ENCODE measurements at regions not wholly inside any gene's neighbourhood (a gene's known extent, or its start where the extent isn't known, plus 50 kb on each side); places are given as distances from the start of the nearest gene placed in this dataset.
"Not testable (repeated sequence)": the region's sequence is repeated elsewhere in the genome, so short reads cannot be mapped to it uniquely, and the experiment has no call there.

DNA sequence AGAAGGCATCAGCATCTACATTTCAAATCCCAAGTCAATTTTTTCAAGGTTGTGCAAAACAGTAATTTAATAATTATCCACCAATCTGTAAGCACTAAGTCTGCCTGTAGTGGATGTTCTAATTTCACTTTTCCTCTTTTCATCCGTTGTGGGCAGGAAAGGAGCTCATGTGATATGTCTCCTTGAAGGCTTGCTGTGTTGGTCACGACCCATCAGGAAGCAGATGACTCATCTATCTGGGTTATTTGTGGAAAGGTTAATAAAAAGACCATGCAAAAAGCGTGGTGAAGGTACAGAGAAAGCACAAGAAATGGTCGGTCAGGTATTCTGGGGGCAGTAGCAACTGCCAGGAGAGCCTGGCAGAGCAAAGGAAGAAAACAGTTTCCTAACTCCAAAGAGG is 476.7 kb upstream of the RAB6C start:
- 29 to 47% methylated on average over 4 of the region's 4 CpGs for WGBS, 2 donors
- intact Hi-C loops (cut with DNase I): no loop called here
- ATAC-seq: no peak
- Histone ChIP-seq H3K4me3 (no peak overlapping the region), H3K36me3 (replicated peaks in 1 of 2; ENCODE audit: insufficient read depth in 1 of 2, low read depth in 2 of 2) (no peaks in the 10 kb centered on the region), H3K27ac (no peak overlapping the region), H3K4me1 (no peaks in the 10 kb centered on the region), H3K9me3 (peaks cover 0 to 2% (median 0%) of the 10 kb centered on the region in 3 donors), H3K27me3 (no peaks in the 10 kb centered on the region)
- no peak for DNase-seq
- TF ChIP-seq, protein P1, sequence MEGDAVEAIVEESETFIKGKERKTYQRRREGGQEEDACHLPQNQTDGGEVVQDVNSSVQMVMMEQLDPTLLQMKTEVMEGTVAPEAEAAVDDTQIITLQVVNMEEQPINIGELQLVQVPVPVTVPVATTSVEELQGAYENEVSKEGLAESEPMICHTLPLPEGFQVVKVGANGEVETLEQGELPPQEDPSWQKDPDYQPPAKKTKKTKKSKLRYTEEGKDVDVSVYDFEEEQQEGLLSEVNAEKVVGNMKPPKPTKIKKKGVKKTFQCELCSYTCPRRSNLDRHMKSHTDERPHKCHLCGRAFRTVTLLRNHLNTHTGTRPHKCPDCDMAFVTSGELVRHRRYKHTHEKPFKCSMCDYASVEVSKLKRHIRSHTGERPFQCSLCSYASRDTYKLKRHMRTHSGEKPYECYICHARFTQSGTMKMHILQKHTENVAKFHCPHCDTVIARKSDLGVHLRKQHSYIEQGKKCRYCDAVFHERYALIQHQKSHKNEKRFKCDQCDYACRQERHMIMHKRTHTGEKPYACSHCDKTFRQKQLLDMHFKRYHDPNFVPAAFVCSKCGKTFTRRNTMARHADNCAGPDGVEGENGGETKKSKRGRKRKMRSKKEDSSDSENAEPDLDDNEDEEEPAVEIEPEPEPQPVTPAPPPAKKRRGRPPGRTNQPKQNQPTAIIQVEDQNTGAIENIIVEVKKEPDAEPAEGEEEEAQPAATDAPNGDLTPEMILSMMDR (IDR thresholded peaks at IDR 0.05): no peak
- TF ChIP-seq POLR2A (IDR thresholded peaks at IDR 0.05): no peak

DNA sequence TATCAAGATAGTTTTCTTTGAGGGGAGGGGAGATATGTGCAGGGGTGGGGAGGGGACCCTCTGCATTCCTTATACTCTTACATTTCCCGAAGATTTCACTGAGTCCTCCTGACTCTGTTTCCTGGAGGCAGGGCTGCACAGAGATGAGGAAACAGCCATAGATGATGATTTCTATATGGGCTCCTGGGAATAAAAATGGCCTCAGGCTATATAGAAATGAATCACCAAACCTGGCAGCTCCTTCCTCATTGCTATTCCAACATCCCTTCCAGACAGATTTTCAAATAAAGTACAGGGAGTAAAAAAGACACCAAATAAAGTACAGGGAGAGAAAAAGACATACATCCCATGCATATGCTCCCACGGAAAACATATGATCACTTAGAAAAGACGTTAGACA is 474.8 kb upstream of the RAB6C start:
- WGBS, 2 donors: 55 to 59% methylated on average over 3 of the region's 3 CpGs
- TF ChIP-seq, protein P1 (IDR thresholded peaks at IDR 0.05): no peak
- TF ChIP-seq POLR2A (IDR thresholded peaks at IDR 0.05): no peak
- no peak for ATAC-seq
- Histone ChIP-seq H3K27ac (no peak overlapping the region), H3K36me3 (replicated peaks in 1 of 2; ENCODE audit: insufficient read depth in 1 of 2, low read depth in 2 of 2) (no peaks in the 10 kb centered on the region), H3K27me3 (no peaks in the 10 kb centered on the region), H3K4me3 (no peak overlapping the region), H3K4me1 (no peaks in the 10 kb centered on the region), H3K9me3 (peaks cover 0 to 2% (median 0%) of the 10 kb centered on the region in 3 donors)
- no peak for DNase-seq
- intact Hi-C loops (cut with DNase I): no loop called here

GRCh38 chr2:129518937-129519336 is 460.5 kb upstream of the RAB6C start:
- H3K27me3 ChIP-seq: no peaks in the 10 kb centered on the region
- H3K9me3 ChIP-seq: no peaks in the 10 kb centered on the region
- no peak for TF ChIP-seq POLR2A (IDR thresholded peaks at IDR 0.05)
- TF ChIP-seq, protein P1 (IDR thresholded peaks at IDR 0.05): no peak
- no peak for DNase-seq
- no peaks in the 10 kb centered on the region for H3K36me3 ChIP-seq (replicated peaks in 1 of 2; ENCODE audit: insufficient read depth in 1 of 2, low read depth in 2 of 2)
- H3K27ac ChIP-seq: no peak overlapping the region
- intact Hi-C loops (cut with DNase I): no loop called here
- WGBS, 2 donors: 62 to 64% methylated on average over 4 of the region's 4 CpGs
- no peaks in the 10 kb centered on the region for H3K4me1 ChIP-seq
- no peak for ATAC-seq
- no peak overlapping the region for H3K4me3 ChIP-seq

- 85% methylated on average over 8 of the region's 9 CpGs; no CpG with 5 or more reads in 1 of the 2 donors for WGBS, 2 donors
- not testable (repeated sequence) for DNase-seq; H3K36me3 ChIP-seq (replicated peaks in 1 of 2; ENCODE audit: insufficient read depth in 1 of 2, low read depth in 2 of 2)
Measured at GRCh38 chr2:129532158-129532557, 447.3 kb upstream of the RAB6C start.

GRCh38 chr2:129548880-129549279 is 430.6 kb upstream of the RAB6C start:
- TF ChIP-seq, protein P1 (IDR thresholded peaks at IDR 0.05): no peak
- TF ChIP-seq POLR2A (IDR thresholded peaks at IDR 0.05): no peak
- DNase-seq (no peak), ATAC-seq (no peak)
- no peak overlapping the region for H3K27ac ChIP-seq
- no peak overlapping the region for H3K4me3 ChIP-seq
- H3K4me1 ChIP-seq: no peaks in the 10 kb centered on the region
- H3K27me3 ChIP-seq: no peaks in the 10 kb centered on the region
- intact Hi-C loops (cut with DNase I): no loop called here
- no peaks in the 10 kb centered on the region for H3K36me3 ChIP-seq (replicated peaks in 1 of 2; ENCODE audit: insufficient read depth in 1 of 2, low read depth in 2 of 2)
- 74 to 77% methylated on average over 3 of the region's 3 CpGs for WGBS, 2 donors
- H3K9me3 ChIP-seq: no peaks in the 10 kb centered on the region

More at GRCh38 chr2:129532158-129532557, 447.3 kb upstream of the RAB6C start:
- intact Hi-C loops (cut with DNase I); H3K4me3 ChIP-seq; H3K4me1 ChIP-seq; H3K27ac ChIP-seq; H3K27me3 ChIP-seq; ATAC-seq; H3K9me3 ChIP-seq: not testable (repeated sequence)
